Vagina (tissue), 2 donors: ENCODE measurements at regions not wholly inside any gene's neighbourhood (a gene's known extent, or its start where the extent isn't known, plus 50 kb on each side); places are given as distances from the start of the nearest gene placed in this dataset.

Experiments used
- CTCF ChIP-seq, 3 experiments: fragments of 450-650 bp in 2 of 3; fragments of 200-600 bp in 1 of 3; sonication (generic) in 1 of 3; IDR thresholded peaks; one replicate each; pipeline ENCODE4 v1.5.1; 2017 to 2019; ENCODE audit warnings: antibody characterized with exemption in 3 of 3, mild to moderate bottlenecking in 2 of 3, moderate library complexity in 2 of 3
- POLR2A ChIP-seq, 2 donors: fragments of 450-650 bp; IDR thresholded peaks; one replicate each; pipeline ENCODE4 v1.6.1; 2017; ENCODE audit warnings: antibody characterized with exemption in 2 of 2, mild to moderate bottlenecking in 2 of 2, moderate library complexity in 2 of 2
- POLR2AphosphoS5 ChIP-seq, 2 donors: sonication (generic); formaldehyde crosslinking; IDR thresholded peaks; one replicate each; pipeline ENCODE4 v1.9.0; 2017; ENCODE audit warnings: antibody characterized with exemption in 2 of 2, mild to moderate bottlenecking in 2 of 2, low read depth in 1 of 2; ENCODE audit not compliant: insufficient read depth in 1 of 2

- TF ChIP-seq CTCF (IDR thresholded peaks at IDR 0.05) (no peak), POLR2AphosphoS5 (IDR thresholded peaks at IDR 0.05; ENCODE audit: insufficient read depth in 1 of 2, low read depth in 1 of 2) (no peak), POLR2A (IDR thresholded peaks at IDR 0.05) (no peak)
Measured at GRCh38 chr7:65308300-65308678, 65.4 kb upstream of the ZNF92 start.
